Tibial nerve (tissue), 4 donors: ENCODE measurements at regions not wholly inside any gene's neighbourhood (a gene's known extent, or its start where the extent isn't known, plus 50 kb on each side); places are given as distances from the start of the nearest gene placed in this dataset.
A peak's percentile ranks its signal among the peaks of the same experiment; 100 is the strongest.

Source experiments
- DNase-seq, 2 donors: peaks; one replicate each; pipeline ENCODE4 v3.0.0-alpha.2; 2019; ENCODE audit warnings: low spot score in 2 of 2
- H3K27ac ChIP-seq, 4 donors: fragments of 200-600 bp; sonication (generic) in 3 of 4; one replicate each; pipeline ENCODE4 v1.5.1; 2017 to 2019; ENCODE audit warnings: mild to moderate bottlenecking in 1 of 4
- H3K27me3 ChIP-seq, 2 donors: fragments of 200-600 bp; sonication (generic) in 1 of 2; one replicate each; pipeline versions ENCODE4 v1.5.1 to v1.6.0; 2017 to 2019
- H3K36me3 ChIP-seq, 3 donors: fragments of 200-600 bp; sonication (generic); one replicate each; pipeline ENCODE4 v1.5.1; 2018 to 2019
- H3K4me1 ChIP-seq, 4 donors: fragments of 200-600 bp; sonication (generic) in 3 of 4; one replicate each; pipeline ENCODE4 v1.5.1; 2017 to 2019
- H3K4me3 ChIP-seq, 4 donors: fragments of 200-600 bp; sonication (generic) in 3 of 4; one replicate each; pipeline ENCODE4 v1.5.1; 2017 to 2019; ENCODE audit warnings: mild to moderate bottlenecking in 1 of 4, moderate library complexity in 1 of 4
- H3K9me3 ChIP-seq, 4 donors: fragments of 200-600 bp; sonication (generic) in 3 of 4; one replicate each; pipeline ENCODE4 v1.5.1; 2017 to 2019
- EP300 ChIP-seq, 2 donors: sonication (generic); formaldehyde crosslinking; IDR thresholded peaks; one replicate each; pipeline ENCODE4 v1.6.1; 2017; ENCODE audit warnings: antibody characterized with exemption in 2 of 2, mild to moderate bottlenecking in 1 of 2
- POLR2A ChIP-seq, 2 donors: fragments of 450-650 bp; IDR thresholded peaks; one replicate each; pipeline ENCODE4 v1.6.1; 2017; ENCODE audit warnings: antibody characterized with exemption in 2 of 2, mild to moderate bottlenecking in 2 of 2, moderate library complexity in 2 of 2
- WGBS, 2 donors: methylation state at CpG; one replicate each; pipeline ENCODE4 v1.1.5; 2018; 5-methylcytosine and 5-hydroxymethylcytosine counted together
- TF ChIP-seq, protein P1 (sequence below), 5 experiments: fragments of 200-600 bp in 3 of 5; fragments of 450-650 bp in 2 of 5; sonication (generic) in 3 of 5; IDR thresholded peaks; one replicate each; pipeline ENCODE4 v1.5.1; 2016 to 2019; ENCODE audit warnings: antibody characterized with exemption in 5 of 5, mild to moderate bottlenecking in 3 of 5, moderate library complexity in 2 of 5

DNA sequence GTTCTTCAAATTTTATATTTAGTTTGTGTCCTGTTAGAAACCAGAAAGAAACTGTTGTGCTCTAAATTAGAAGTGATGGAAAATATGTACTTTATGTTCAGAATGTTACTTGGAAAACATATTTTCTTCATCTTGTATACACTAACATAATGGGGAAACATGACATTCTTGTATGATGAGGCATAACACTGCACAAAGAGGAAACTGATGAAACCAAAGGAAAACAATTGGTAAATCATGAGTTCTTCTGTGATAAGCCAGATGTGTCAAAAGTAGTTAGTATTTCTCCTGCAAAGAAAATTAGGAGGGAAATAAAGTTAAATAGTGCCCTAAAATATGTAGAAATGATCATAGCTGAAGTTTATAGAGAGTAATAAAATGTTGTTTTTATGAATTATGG, 111.1 kb upstream of the FBN2 start:
- H3K27ac ChIP-seq, result no peak overlapping the region
- no peak for DNase-seq
- no peaks in the 10 kb centered on the region for H3K36me3 ChIP-seq
- peaks cover 0 to 8% (median 0%) of the 10 kb centered on the region in 4 donors for H3K9me3 ChIP-seq
- H3K4me1 ChIP-seq, result no peaks in the 10 kb centered on the region
- H3K4me3 ChIP-seq, result no peak overlapping the region
- no peaks in the 10 kb centered on the region for H3K27me3 ChIP-seq
- TF ChIP-seq, protein P1, sequence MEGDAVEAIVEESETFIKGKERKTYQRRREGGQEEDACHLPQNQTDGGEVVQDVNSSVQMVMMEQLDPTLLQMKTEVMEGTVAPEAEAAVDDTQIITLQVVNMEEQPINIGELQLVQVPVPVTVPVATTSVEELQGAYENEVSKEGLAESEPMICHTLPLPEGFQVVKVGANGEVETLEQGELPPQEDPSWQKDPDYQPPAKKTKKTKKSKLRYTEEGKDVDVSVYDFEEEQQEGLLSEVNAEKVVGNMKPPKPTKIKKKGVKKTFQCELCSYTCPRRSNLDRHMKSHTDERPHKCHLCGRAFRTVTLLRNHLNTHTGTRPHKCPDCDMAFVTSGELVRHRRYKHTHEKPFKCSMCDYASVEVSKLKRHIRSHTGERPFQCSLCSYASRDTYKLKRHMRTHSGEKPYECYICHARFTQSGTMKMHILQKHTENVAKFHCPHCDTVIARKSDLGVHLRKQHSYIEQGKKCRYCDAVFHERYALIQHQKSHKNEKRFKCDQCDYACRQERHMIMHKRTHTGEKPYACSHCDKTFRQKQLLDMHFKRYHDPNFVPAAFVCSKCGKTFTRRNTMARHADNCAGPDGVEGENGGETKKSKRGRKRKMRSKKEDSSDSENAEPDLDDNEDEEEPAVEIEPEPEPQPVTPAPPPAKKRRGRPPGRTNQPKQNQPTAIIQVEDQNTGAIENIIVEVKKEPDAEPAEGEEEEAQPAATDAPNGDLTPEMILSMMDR (IDR thresholded peaks at IDR 0.05), result no peak

DNA sequence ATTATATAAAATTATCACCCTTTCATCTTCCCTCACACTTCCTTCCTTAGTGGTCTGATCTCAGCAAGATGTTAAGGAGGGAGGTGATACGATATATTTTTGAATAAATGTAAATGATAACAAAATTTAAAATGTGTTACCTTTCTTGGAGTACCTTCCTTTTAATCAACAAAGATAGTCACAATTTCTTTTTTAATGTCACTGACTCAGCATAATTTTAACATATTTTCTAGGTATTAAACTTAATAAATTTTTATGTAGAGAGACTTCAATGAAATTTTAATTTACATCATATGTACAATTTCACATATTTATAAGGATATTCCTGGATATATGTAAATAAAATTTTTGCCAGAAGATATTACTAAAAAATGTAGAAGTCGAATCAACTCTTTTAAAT, 125.0 kb upstream of the FBN2 start:
- no peak for TF ChIP-seq POLR2A (IDR thresholded peaks at IDR 0.05)
- TF ChIP-seq, protein P1 (IDR thresholded peaks at IDR 0.05), result no peak
- TF ChIP-seq EP300 (IDR thresholded peaks at IDR 0.05), result no peak
- H3K4me3 ChIP-seq, result no peak overlapping the region
- no peaks in the 10 kb centered on the region for H3K4me1 ChIP-seq
- no peaks in the 10 kb centered on the region for H3K9me3 ChIP-seq
- no peak for DNase-seq
- H3K27me3 ChIP-seq, result no peaks in the 10 kb centered on the region
- no peaks in the 10 kb centered on the region for H3K36me3 ChIP-seq
- 75 to 88% methylated on average over 2 of the region's 2 CpGs for WGBS, 2 donors
- H3K27ac ChIP-seq, result no peak overlapping the region

- no peak for DNase-seq
- no peak for TF ChIP-seq EP300 (IDR thresholded peaks at IDR 0.05)
- no peak for TF ChIP-seq POLR2A (IDR thresholded peaks at IDR 0.05)
- TF ChIP-seq, protein P1 (IDR thresholded peaks at IDR 0.05), result no peak
- no peaks in the 10 kb centered on the region for H3K27me3 ChIP-seq
- no peaks in the 10 kb centered on the region for H3K4me1 ChIP-seq
- no peak overlapping the region for H3K4me3 ChIP-seq
- 80 to 91% methylated on average over 5 of the region's 5 CpGs for WGBS, 2 donors
- H3K9me3 ChIP-seq, result no peaks in the 10 kb centered on the region
- no peak overlapping the region for H3K27ac ChIP-seq
- H3K36me3 ChIP-seq, result no peaks in the 10 kb centered on the region
These were observed 127.8 kb upstream of the FBN2 start for GRCh38 chr5:128665747-128666355.

DNA sequence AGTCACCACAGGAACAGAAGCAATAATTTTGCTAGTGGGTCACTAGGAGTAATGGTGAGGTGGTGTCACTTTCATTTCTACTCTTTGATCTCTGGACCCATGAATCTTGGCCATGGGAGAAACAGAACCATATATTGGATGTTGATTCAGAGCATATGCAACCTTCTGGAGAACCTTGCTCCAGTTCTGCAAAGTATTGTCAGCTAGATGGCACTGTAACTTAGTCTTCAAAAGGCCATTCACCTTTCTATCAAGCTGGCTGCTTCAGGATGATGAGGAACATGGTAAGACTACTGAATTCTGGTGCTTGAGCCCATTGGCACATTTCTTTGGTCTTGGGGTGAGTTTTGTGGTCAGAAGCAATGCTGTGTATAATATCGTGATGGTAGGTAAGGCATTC, 129.1 kb upstream of the FBN2 start:
- Histone ChIP-seq H3K27me3 (no peaks in the 10 kb centered on the region), H3K27ac (no peak overlapping the region), H3K9me3 (no peaks in the 10 kb centered on the region), H3K4me3 (no peak overlapping the region), H3K4me1 (peaks cover 0 to 5% (median 0%) of the 10 kb centered on the region in 4 donors), H3K36me3 (no peaks in the 10 kb centered on the region)
- WGBS, 2 donors, result 85 to 93% methylated on average over 1 of the region's 1 CpG
- no peak for DNase-seq
- TF ChIP-seq EP300 (IDR thresholded peaks at IDR 0.05), result no peak
- TF ChIP-seq, protein P1 (IDR thresholded peaks at IDR 0.05), result peak in 1 of 5 experiments; percentile 6

GRCh38 chr5:128667751-128668150, 129.7 kb upstream of the FBN2 start:
- TF ChIP-seq, protein P1 (IDR thresholded peaks at IDR 0.05), result no peak
- TF ChIP-seq POLR2A (IDR thresholded peaks at IDR 0.05), result no peak
- TF ChIP-seq EP300 (IDR thresholded peaks at IDR 0.05), result no peak
- Histone ChIP-seq H3K27ac (no peak overlapping the region), H3K36me3 (no peaks in the 10 kb centered on the region), H3K27me3 (no peaks in the 10 kb centered on the region), H3K4me3 (no peak overlapping the region), H3K9me3 (no peaks in the 10 kb centered on the region), H3K4me1 (peaks cover 0 to 9% (median 0%) of the 10 kb centered on the region in 4 donors)
- DNase-seq, result no peak
- WGBS, 2 donors, result 86 to 100% methylated on average over 1 of the region's 1 CpG
